ENCODE measurements at regions not wholly inside any gene's neighbourhood (a gene's known extent, or its start where the extent isn't known, plus 50 kb on each side); places are given as distances from the start of the nearest gene placed in this dataset.

DNA sequence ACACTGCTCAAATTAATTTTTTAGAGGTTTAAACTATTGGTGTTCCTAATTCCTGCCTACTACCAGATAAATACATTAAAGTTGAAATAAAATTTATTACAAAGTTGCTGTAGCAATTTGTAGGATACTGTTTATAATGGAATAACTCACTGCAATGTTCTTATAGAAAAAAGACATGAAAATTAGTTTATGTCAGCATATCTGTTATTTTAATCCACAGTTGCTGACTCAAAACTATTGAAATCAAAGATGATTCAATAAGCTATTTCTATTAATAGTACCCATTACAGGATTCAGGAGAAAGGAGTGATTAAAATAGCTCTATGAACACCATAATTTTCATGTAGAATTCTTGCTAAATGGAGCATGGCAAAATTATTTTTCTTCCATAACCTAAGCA is 764.4 kb upstream of the NUDT12 start:
- TF ChIP-seq, protein P1, sequence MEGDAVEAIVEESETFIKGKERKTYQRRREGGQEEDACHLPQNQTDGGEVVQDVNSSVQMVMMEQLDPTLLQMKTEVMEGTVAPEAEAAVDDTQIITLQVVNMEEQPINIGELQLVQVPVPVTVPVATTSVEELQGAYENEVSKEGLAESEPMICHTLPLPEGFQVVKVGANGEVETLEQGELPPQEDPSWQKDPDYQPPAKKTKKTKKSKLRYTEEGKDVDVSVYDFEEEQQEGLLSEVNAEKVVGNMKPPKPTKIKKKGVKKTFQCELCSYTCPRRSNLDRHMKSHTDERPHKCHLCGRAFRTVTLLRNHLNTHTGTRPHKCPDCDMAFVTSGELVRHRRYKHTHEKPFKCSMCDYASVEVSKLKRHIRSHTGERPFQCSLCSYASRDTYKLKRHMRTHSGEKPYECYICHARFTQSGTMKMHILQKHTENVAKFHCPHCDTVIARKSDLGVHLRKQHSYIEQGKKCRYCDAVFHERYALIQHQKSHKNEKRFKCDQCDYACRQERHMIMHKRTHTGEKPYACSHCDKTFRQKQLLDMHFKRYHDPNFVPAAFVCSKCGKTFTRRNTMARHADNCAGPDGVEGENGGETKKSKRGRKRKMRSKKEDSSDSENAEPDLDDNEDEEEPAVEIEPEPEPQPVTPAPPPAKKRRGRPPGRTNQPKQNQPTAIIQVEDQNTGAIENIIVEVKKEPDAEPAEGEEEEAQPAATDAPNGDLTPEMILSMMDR (optimal IDR thresholded peaks at IDR 0.05 in 1 of 3, IDR thresholded peaks at IDR 0.05 in 1 of 3, conservative IDR thresholded peaks at IDR 0.05 in 1 of 3; ENCODE audit: extremely low read depth in 1 of 3, insufficient read depth in 2 of 3, low read length in 3 of 3): no peak
- no peak for TF ChIP-seq EZH2 (IDR thresholded peaks at IDR 0.05; ENCODE audit: low read length)
